Natural killer cell treated with Interleukin-12 subunit alpha and Interleukin-12 subunit beta and Interleukin-15 and Interleukin-18, amount 100 ng/mL, for 72 hours (primary cell): ENCODE measurements at regions not wholly inside any gene's neighbourhood (a gene's known extent, or its start where the extent isn't known, plus 50 kb on each side); places are given as distances from the start of the nearest gene placed in this dataset.

Source experiments
- ATAC-seq, 2 donors: fragments of 150-1000 bp; cut with Tn5 transposase in 1 of 2; sonication (Bioruptor Pico), chemical (Tn5 transposase) in 1 of 2; 2 replicates each; pipeline ENCODE4 v1.10.0; 2021
- DNase-seq: peaks from one replicate; pipeline ENCODE4 v3.0.0; 2022; ENCODE audit warnings: low spot score
- H3K27ac Mint-ChIP-seq, 2 donors: 1 replicate in 1 of 2; 2 replicates in 1 of 2; pipeline ENCODE4 v1.8.0; 2022; ENCODE audit warnings: mixed read lengths in 2 of 2, mild to moderate bottlenecking in 1 of 2, moderate library complexity in 1 of 2
- H3K27me3 Mint-ChIP-seq, 2 donors: 1 replicate in 1 of 2; 2 replicates in 1 of 2; pipeline ENCODE4 v1.8.0; 2022; ENCODE audit warnings: mixed read lengths in 2 of 2
- H3K36me3 Mint-ChIP-seq: one replicate; pipeline ENCODE4 v1.8.0; 2022; ENCODE audit warnings: mixed read lengths
- H3K4me1 Mint-ChIP-seq, 2 donors: 1 replicate in 1 of 2; 2 replicates in 1 of 2; pipeline ENCODE4 v1.8.0; 2022; ENCODE audit warnings: low read depth in 2 of 2, mixed read lengths in 2 of 2, mild to moderate bottlenecking in 1 of 2
- H3K4me3 Mint-ChIP-seq: one replicate; pipeline ENCODE4 v1.8.0; 2022; ENCODE audit warnings: mixed read lengths
- H3K9me3 Mint-ChIP-seq: 2 replicates; pipeline ENCODE4 v1.8.0; 2022; ENCODE audit warnings: mixed read lengths

DNA sequence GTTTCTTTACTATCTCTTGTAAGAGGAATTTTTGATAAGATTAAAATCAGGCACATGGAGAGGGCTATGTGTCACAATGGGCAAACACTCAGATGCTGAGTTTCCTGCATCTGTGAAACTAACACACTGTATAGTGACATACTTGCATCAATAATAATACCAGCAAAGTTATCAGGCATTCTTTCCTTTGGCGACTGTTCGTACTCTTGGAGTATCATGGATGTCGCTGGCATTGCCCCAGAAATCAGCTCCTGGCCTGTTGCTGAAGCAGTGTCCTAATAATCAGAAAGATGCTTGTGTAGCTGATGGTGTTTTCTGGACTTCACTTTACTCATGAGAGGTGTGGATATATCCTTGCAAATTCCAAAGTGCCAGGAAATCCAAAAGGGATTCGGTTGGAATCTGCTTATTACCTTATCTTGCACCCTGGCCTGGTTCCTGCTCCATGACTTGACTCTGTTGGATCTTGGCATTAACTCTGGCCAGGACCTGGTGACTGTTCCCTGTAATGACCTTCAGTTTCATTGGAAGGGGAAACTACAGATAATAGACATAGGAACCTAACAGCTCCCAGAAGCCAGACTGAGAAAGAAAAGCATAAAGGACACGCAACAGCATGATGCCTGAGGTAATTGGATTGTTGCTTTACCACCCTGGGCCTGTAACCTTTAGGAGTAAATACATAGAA is 762.5 kb upstream of the GRIA3 start:
- H3K4me3 Mint-ChIP-seq, result no peak overlapping the region
- no peak for DNase-seq
- no peak for ATAC-seq
- H3K27ac Mint-ChIP-seq, result no peak overlapping the region
- H3K36me3 Mint-ChIP-seq, result no peaks in the 10 kb centered on the region
- no peaks in the 10 kb centered on the region for H3K9me3 Mint-ChIP-seq
- no peaks in the 10 kb centered on the region for H3K27me3 Mint-ChIP-seq
- H3K4me1 Mint-ChIP-seq, result no peaks in the 10 kb centered on the region

DNA sequence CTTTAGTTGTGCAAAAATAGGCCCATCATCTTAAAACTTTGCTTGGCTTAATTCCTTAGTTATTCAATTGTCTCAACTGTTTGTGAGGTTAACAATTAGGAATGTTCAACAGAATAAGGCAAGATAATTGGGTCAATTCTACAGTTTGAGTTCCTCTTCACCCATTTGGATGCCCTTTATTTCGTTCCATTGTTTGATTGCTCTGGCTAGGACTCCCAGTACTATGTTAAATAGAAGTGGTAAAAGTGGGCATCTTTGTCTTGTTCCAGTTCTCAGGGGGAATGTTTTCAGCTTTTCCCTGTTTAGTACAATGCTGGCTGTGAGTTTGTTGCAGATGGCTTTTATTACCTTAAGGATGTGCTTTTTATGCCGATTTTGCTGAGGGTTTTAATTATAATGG is 761.5 kb upstream of the GRIA3 start:
- Mint-ChIP-seq H3K36me3 (no peaks in the 10 kb centered on the region), H3K4me3 (no peak overlapping the region), H3K27ac (no peak overlapping the region), H3K4me1 (no peaks in the 10 kb centered on the region), H3K9me3 (no peaks in the 10 kb centered on the region), H3K27me3 (no peaks in the 10 kb centered on the region)
- no peak for DNase-seq
- no peak for ATAC-seq

DNA sequence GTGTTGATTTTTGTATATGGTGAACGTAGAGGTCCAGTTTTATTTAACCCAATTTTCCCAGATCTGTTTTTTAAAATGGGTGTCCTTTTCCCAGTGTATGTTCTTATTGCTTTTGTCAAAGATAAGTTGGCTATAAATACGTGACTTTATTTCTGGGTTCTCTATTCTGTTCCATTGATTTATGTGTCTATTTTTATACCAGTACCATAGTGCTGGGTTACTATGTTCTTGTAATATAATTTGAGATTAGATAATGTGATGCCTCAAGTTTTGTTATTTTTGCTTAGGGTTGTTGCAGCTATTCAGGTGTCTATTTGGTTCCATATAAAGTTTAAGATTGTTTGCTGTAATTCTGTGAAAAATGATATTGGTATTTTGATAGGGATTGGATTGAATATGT is 749.1 kb upstream of the GRIA3 start:
- DNase-seq (no peak), ATAC-seq (no peak)
- H3K27me3 Mint-ChIP-seq, result no peaks in the 10 kb centered on the region
- no peak overlapping the region for H3K4me3 Mint-ChIP-seq
- no peak overlapping the region for H3K27ac Mint-ChIP-seq
- peaks cover 16% of the 10 kb centered on the region for H3K9me3 Mint-ChIP-seq
- H3K4me1 Mint-ChIP-seq, result no peaks in the 10 kb centered on the region
- H3K36me3 Mint-ChIP-seq, result no peaks in the 10 kb centered on the region

DNA sequence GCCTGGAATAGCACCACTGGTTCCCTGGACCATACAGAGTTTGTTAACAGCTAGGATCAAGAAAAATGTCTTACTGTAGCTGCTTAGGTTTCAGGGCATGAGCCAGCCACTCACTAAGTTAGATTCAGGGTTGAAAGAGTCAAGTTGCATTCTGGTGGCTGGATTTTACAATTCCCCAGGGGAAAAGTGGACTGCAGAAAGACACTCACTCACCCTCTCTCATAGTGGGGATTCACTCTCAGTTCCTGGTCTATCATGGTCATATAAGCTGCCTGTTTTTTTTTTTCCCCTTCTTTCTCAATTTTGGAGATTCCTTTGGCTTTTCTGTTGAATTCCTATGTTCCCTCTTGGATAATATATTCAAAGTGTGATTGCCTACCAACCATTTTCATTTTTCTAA is 744.2 kb upstream of the GRIA3 start:
- H3K27ac Mint-ChIP-seq, result no peak overlapping the region
- H3K4me3 Mint-ChIP-seq, result no peak overlapping the region
- H3K36me3 Mint-ChIP-seq, result no peaks in the 10 kb centered on the region
- peaks cover 16% of the 10 kb centered on the region for H3K9me3 Mint-ChIP-seq
- no peaks in the 10 kb centered on the region for H3K27me3 Mint-ChIP-seq
- DNase-seq (no peak), ATAC-seq (no peak)
- H3K4me1 Mint-ChIP-seq, result no peaks in the 10 kb centered on the region

DNA sequence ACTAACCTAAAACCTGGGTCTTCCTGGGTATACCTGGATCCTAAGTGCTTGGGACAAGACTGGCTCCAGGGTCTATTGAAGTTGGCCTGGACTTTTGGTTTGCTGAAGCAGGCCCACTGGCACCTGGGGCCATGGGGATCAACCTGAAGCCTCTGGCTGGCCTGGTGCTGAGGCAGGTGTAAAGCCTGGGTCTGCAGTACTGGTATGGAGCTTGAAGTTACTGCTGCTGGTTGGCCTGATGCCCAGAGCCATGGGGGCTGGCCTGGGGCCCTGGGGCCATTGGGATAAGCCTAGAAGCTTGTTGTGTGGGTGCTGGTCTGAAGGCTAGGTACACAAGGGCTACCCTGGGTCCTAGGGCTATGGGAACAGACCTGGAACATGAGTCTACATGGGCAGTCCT is 743.2 kb upstream of the GRIA3 start:
- no peaks in the 10 kb centered on the region for H3K4me1 Mint-ChIP-seq
- DNase-seq (no peak), ATAC-seq (no peak)
- no peak overlapping the region for H3K27ac Mint-ChIP-seq
- H3K4me3 Mint-ChIP-seq, result no peak overlapping the region
- H3K27me3 Mint-ChIP-seq, result no peaks in the 10 kb centered on the region
- peaks cover 16% of the 10 kb centered on the region for H3K9me3 Mint-ChIP-seq
- no peaks in the 10 kb centered on the region for H3K36me3 Mint-ChIP-seq

DNA sequence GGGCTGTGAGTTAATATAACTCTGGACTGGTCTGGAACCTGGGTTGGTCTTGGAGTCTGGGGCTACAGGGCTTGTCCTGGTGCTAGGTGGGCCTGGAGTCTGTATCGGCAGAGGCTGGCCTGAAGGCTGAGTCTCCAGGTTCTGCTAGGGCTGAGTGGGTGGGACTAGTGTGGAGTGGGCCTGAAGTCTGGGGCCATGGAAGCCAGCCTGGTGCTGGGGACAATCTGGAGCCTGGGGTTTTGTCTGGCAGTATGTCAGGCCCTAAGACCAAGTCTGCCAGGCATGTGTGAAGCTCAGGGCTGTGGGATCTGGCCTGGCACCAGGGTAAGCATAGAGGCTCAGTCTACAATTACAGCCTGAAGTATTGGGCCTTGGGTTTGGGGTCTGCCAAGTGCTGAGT is 742.6 kb upstream of the GRIA3 start:
- H3K4me3 Mint-ChIP-seq, result no peak overlapping the region
- ATAC-seq (no peak), DNase-seq (no peak)
- no peaks in the 10 kb centered on the region for H3K27me3 Mint-ChIP-seq
- peaks cover 15% of the 10 kb centered on the region for H3K9me3 Mint-ChIP-seq
- no peaks in the 10 kb centered on the region for H3K4me1 Mint-ChIP-seq
- H3K27ac Mint-ChIP-seq, result no peak overlapping the region
- no peaks in the 10 kb centered on the region for H3K36me3 Mint-ChIP-seq

DNA sequence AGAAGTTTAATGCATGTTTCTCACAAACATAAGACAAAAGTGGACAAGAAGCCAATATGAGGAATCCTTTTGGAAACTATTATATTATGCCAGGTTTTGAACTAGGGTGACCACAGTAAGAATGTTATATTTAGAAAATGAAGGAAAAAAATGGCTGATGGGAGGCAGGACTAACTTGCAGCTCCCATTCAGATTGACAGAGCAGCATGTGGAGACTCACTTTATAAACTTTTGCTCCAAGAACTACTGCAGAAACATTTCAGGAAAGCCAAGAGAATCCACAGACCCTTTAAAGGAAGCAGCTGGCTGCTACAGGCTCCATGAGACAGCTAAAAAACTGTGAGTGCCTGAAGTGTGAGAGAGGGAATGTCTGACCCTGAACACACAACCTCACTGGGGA is 738.6 kb upstream of the GRIA3 start:
- no peaks in the 10 kb centered on the region for H3K27me3 Mint-ChIP-seq
- no peak for DNase-seq
- H3K27ac Mint-ChIP-seq, result no peak overlapping the region
- H3K4me3 Mint-ChIP-seq, result no peak overlapping the region
- no peaks in the 10 kb centered on the region for H3K4me1 Mint-ChIP-seq
- H3K9me3 Mint-ChIP-seq, result peaks cover 10% of the 10 kb centered on the region
- ATAC-seq, result no peak
- H3K36me3 Mint-ChIP-seq, result no peaks in the 10 kb centered on the region

DNA sequence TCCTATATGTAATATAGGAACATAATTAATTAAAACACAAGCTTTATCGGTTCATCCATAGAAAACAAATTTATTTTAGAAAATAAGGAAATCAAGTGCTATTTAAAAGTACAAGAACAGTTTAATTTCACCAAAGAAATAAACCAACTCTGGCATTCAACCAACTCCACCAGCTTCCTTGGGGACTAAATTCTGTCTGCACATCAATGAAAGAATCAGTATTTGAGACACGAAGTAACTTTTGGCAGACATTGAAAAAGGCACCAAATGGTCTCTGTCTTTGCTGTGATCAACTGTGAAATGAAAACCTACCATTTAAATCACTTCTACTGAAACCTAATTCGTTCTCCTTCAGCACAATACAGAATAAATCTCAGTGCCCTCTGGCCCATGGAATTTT is 719.7 kb upstream of the GRIA3 start:
- H3K36me3 Mint-ChIP-seq, result no peaks in the 10 kb centered on the region
- H3K27ac Mint-ChIP-seq, result no peak overlapping the region
- ATAC-seq, result no peak
- no peak overlapping the region for H3K4me3 Mint-ChIP-seq
- no peak for DNase-seq
- H3K9me3 Mint-ChIP-seq, result no peaks in the 10 kb centered on the region
- H3K4me1 Mint-ChIP-seq, result no peaks in the 10 kb centered on the region
- no peaks in the 10 kb centered on the region for H3K27me3 Mint-ChIP-seq

DNA sequence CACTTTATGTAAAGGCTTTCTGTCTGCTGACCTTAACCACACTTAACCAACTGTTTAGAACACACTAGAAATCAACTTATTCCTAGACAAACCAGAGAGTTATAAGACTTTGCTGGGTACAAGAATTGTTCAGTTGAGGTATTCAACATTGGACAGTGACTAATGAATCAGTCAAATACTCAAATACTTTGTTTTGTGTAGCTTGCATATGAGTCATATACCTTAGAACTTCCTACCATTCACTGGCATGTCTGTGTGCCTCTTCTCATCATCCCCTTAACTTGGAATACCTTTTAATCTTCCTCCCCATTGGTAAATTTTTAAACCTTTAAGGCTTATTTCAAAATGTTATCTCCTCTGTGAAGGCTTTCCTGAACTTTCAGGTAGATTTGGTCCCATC is 708.8 kb upstream of the GRIA3 start:
- no peaks in the 10 kb centered on the region for H3K27me3 Mint-ChIP-seq
- no peaks in the 10 kb centered on the region for H3K4me1 Mint-ChIP-seq
- no peak overlapping the region for H3K4me3 Mint-ChIP-seq
- H3K36me3 Mint-ChIP-seq, result no peaks in the 10 kb centered on the region
- H3K27ac Mint-ChIP-seq, result no peak overlapping the region
- H3K9me3 Mint-ChIP-seq, result peaks cover 4% of the 10 kb centered on the region
- DNase-seq (no peak), ATAC-seq (no peak)

DNA sequence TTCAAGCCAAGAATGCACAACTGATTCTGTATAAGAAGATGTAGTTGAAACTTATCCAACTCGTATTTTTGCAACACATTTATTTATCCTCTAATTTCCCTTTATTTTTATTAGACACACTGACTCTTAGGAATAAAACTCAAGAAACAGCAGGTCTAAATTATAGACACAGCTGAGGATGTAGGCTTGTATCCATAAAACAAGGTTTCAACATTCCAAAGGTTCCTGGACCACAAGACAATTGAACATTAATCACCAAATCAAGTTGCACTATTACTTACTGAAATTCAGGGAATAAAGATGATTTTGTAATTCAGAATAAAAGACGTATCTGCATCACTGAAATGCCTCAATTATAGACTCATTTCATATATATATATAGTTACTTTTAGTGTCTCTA is 683.5 kb upstream of the GRIA3 start:
- no peaks in the 10 kb centered on the region for H3K27me3 Mint-ChIP-seq
- DNase-seq (no peak), ATAC-seq (no peak)

DNA sequence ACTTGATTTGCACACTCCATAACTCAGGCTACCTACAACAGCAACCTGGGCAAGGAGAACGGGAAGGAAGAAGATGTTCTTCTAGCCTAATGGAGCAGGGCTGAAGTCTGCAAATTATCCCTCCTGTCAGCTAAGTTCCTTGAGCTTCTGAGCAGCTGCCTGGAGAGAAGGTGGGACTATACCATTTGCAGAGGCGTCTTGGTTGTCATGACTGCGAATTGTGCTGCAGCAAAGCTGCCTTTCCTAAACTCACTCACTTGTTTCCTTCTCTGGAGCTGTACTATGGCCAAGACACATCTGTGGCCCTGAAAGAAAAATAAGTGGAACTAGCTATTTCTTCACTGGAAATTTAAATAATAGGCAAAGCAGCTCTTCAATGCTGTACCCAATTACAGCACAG is 682.4 kb upstream of the GRIA3 start:
- H3K27me3 Mint-ChIP-seq, result no peaks in the 10 kb centered on the region
- H3K27ac Mint-ChIP-seq, result no peak overlapping the region
- H3K36me3 Mint-ChIP-seq, result no peaks in the 10 kb centered on the region
- H3K4me1 Mint-ChIP-seq, result no peaks in the 10 kb centered on the region
- H3K9me3 Mint-ChIP-seq, result peaks cover 7% of the 10 kb centered on the region
- DNase-seq (no peak), ATAC-seq (no peak)
- no peak overlapping the region for H3K4me3 Mint-ChIP-seq

More for the DNA sequence above, 683.5 kb upstream of the GRIA3 start:
- H3K9me3 Mint-ChIP-seq, result peaks cover 9% of the 10 kb centered on the region
- H3K27ac Mint-ChIP-seq, result no peak overlapping the region
- H3K36me3 Mint-ChIP-seq, result peaks cover 1% of the 10 kb centered on the region
- no peak overlapping the region for H3K4me3 Mint-ChIP-seq
- no peaks in the 10 kb centered on the region for H3K4me1 Mint-ChIP-seq

DNA sequence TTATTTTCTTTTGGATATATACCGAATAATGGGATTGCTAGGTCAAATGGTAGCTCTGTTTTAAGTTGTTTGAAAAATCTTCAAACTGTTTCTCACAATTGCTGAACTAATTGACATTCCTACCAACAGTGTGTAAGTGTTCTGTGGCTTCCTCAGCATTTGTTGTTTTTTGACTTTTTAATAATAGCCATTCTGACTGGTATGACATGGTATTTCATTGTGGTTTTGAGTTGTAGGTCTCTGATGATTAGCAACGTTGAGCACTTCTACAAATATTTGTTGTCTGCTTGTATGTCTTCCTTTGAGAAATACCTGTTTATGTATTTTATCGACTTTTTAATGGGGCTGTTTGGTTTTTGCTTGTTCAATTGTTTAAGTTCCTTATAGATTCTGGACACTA is 680.1 kb upstream of the GRIA3 start:
- DNase-seq (no peak), ATAC-seq (no peak)
- Mint-ChIP-seq H3K27ac (no peak overlapping the region), H3K9me3 (peaks cover 9% of the 10 kb centered on the region), H3K36me3 (no peaks in the 10 kb centered on the region), H3K27me3 (no peaks in the 10 kb centered on the region), H3K4me3 (no peak overlapping the region), H3K4me1 (no peaks in the 10 kb centered on the region)

DNA sequence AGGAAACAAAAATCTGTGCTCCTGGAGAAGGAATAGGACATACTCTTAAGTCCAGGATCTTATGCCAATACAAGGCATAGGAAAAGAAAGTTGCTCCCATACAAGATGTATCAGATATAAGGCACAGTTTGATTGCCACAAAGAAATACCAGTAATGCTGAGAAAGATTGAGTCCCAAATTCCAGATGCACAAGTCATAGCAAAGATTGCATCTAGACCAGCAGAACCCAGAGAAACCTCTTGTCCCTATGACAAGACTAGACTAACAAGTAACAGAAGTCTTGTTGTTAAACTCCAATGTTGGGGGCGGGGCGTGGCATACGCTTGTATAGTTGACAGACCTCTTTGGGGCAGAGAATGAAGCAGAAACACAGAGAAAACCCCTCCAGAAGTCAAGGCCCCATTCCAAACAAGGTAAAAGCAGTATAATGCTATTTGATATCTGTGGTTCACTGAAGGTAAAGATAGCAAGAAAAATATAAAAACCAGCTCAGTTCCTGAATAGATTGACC is 671.5 kb upstream of the GRIA3 start:
- peaks cover 4% of the 10 kb centered on the region for H3K9me3 Mint-ChIP-seq
- no peak for ATAC-seq

DNA sequence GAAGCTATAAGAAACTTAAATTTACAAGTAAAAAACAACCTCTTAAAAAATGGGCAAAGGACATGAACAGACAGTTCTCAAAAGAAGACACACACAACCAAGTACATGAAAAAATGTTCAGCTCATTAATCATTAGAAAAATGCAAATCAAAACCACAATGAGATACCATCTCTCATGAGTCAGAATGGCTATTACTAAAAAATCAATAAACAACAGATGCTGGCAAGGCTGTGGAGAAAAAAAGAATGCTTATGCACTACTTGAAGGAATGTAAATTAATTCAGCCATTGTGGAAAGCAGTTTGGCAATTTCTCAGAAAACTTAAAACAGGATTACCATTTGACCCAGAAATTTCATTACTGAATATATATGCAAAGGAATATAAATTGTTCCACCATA is 666.3 kb upstream of the GRIA3 start:
- Mint-ChIP-seq H3K36me3 (no peaks in the 10 kb centered on the region), H3K4me3 (no peak overlapping the region), H3K9me3 (peaks cover 3% of the 10 kb centered on the region), H3K27ac (no peak overlapping the region), H3K27me3 (no peaks in the 10 kb centered on the region), H3K4me1 (no peaks in the 10 kb centered on the region)
- ATAC-seq (no peak), DNase-seq (no peak)

More for the DNA sequence above, 671.5 kb upstream of the GRIA3 start:
- H3K4me3 Mint-ChIP-seq, result no peak overlapping the region
- H3K36me3 Mint-ChIP-seq, result no peaks in the 10 kb centered on the region
- no peak overlapping the region for H3K27ac Mint-ChIP-seq
- no peaks in the 10 kb centered on the region for H3K27me3 Mint-ChIP-seq
- DNase-seq, result no peak
- H3K4me1 Mint-ChIP-seq, result no peaks in the 10 kb centered on the region

DNA sequence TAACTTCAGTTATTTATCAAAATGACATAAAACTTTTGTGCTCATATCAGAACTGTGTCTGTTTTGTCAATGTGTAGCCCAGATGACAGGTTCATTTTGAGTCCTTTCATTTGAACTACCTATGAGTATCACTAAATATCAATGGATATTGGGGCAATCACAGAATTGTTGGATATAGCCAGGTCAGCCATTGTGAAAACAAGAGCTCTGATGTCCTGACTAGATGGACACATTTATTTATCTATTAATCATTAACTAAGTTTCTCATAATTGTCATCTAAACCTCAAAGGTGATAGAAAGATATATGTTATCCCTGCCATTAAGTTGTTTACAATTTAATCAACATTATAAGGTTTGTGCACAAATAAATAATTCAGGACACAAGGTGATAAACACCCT is 638.3 kb upstream of the GRIA3 start:
- Mint-ChIP-seq H3K4me1 (no peaks in the 10 kb centered on the region), H3K27ac (no peak overlapping the region), H3K9me3 (no peaks in the 10 kb centered on the region), H3K27me3 (no peaks in the 10 kb centered on the region), H3K4me3 (no peak overlapping the region), H3K36me3 (peaks cover 5% of the 10 kb centered on the region)
- ATAC-seq, result no peak
- DNase-seq, result no peak
